Peyer's patch (tissue), 4 donors: ENCODE measurements at regions not wholly inside any gene's neighbourhood (a gene's known extent, or its start where the extent isn't known, plus 50 kb on each side); places are given as distances from the start of the nearest gene placed in this dataset.

Source experiments
- DNase-seq, 3 donors: peaks; one replicate each; pipeline ENCODE4 v3.0.0-alpha.2; 2017 to 2019
- H3K27ac ChIP-seq, 4 donors: fragments of 200-600 bp; sonication (generic); one replicate each; pipeline ENCODE4 v1.5.1; 2016 to 2019
- H3K27me3 ChIP-seq, 2 donors: fragments of 200-600 bp; sonication (generic); one replicate each; pipeline ENCODE4 v1.5.1; 2019
- H3K36me3 ChIP-seq, 3 donors: fragments of 200-600 bp; sonication (generic); one replicate each; pipeline ENCODE4 v1.5.1; 2016 to 2019
- H3K4me1 ChIP-seq, 4 donors: fragments of 200-600 bp; sonication (generic); one replicate each; pipeline ENCODE4 v1.5.1; 2016 to 2019
- H3K4me3 ChIP-seq, 4 donors: fragments of 200-600 bp; sonication (generic); 1 replicate in 3 of 4; 2 replicates in 1 of 4; pipeline ENCODE4 v1.5.1; 2016 to 2019; ENCODE audit warnings: mild to moderate bottlenecking in 1 of 4
- H3K9me3 ChIP-seq, 4 donors: fragments of 200-600 bp; sonication (generic); one replicate each; pipeline ENCODE4 v1.5.1; 2016 to 2019; ENCODE audit warnings: mild to moderate bottlenecking in 1 of 4
- CTCF ChIP-seq, 6 experiments: fragments of 450-650 bp in 4 of 6; fragments of 200-600 bp in 2 of 6; sonication (generic) in 1 of 6; IDR thresholded peaks; one replicate each; pipeline ENCODE4 v1.5.1; 2017 to 2019; ENCODE audit warnings: antibody characterized with exemption in 6 of 6, mild to moderate bottlenecking in 3 of 6, moderate library complexity in 1 of 6
- POLR2A ChIP-seq, 2 donors: fragments of 450-650 bp; IDR thresholded peaks; one replicate each; pipeline ENCODE4 v1.5.1; 2017; ENCODE audit warnings: antibody characterized with exemption in 2 of 2, mild to moderate bottlenecking in 2 of 2, moderate library complexity in 2 of 2

GRCh38 chr10:126787201-126787600, 116.7 kb upstream of the C10orf90 start:
- Histone ChIP-seq H3K4me1 (no peaks in the 10 kb centered on the region), H3K4me3 (no peak overlapping the region), H3K36me3 (no peaks in the 10 kb centered on the region), H3K27me3 (no peaks in the 10 kb centered on the region), H3K27ac (no peak overlapping the region), H3K9me3 (no peaks in the 10 kb centered on the region)
- no peak for DNase-seq
- TF ChIP-seq CTCF (IDR thresholded peaks at IDR 0.05) (no peak), POLR2A (IDR thresholded peaks at IDR 0.05) (no peak)

- TF ChIP-seq CTCF (IDR thresholded peaks at IDR 0.05) (no peak), POLR2A (IDR thresholded peaks at IDR 0.05) (no peak)
- Histone ChIP-seq H3K9me3 (no peaks in the 10 kb centered on the region), H3K27me3 (no peaks in the 10 kb centered on the region)
Observed at GRCh38 chr10:126795318-126795717, 109.9 kb upstream of the DOCK1 start.

GRCh38 chr10:126798649-126799048, 106.6 kb upstream of the DOCK1 start:
- TF ChIP-seq POLR2A (IDR thresholded peaks at IDR 0.05): no peak
- TF ChIP-seq CTCF (IDR thresholded peaks at IDR 0.05): no peak
- H3K9me3 ChIP-seq: no peaks in the 10 kb centered on the region
- no peak for DNase-seq
- no peak overlapping the region for H3K27ac ChIP-seq
- no peaks in the 10 kb centered on the region for H3K36me3 ChIP-seq
- no peak overlapping the region for H3K4me3 ChIP-seq
- no peaks in the 10 kb centered on the region for H3K27me3 ChIP-seq
- H3K4me1 ChIP-seq: no peaks in the 10 kb centered on the region

More at GRCh38 chr10:126795318-126795717, 109.9 kb upstream of the DOCK1 start:
- no peak for DNase-seq
- Histone ChIP-seq H3K27ac (no peak overlapping the region), H3K4me1 (no peaks in the 10 kb centered on the region), H3K4me3 (no peak overlapping the region), H3K36me3 (no peaks in the 10 kb centered on the region)

- TF ChIP-seq POLR2A (IDR thresholded peaks at IDR 0.05): no peak
- Histone ChIP-seq H3K27me3 (no peaks in the 10 kb centered on the region), H3K27ac (no peak overlapping the region), H3K4me3 (no peak overlapping the region), H3K36me3 (no peaks in the 10 kb centered on the region), H3K9me3 (no peaks in the 10 kb centered on the region), H3K4me1 (no peaks in the 10 kb centered on the region)
- no peak for DNase-seq
Observed at GRCh38 chr10:126803394-126803793, 101.8 kb upstream of the DOCK1 start.

- H3K4me1 ChIP-seq: no peaks in the 10 kb centered on the region
- H3K27me3 ChIP-seq: no peaks in the 10 kb centered on the region
- H3K36me3 ChIP-seq: no peaks in the 10 kb centered on the region
- H3K27ac ChIP-seq: no peak overlapping the region
- no peaks in the 10 kb centered on the region for H3K9me3 ChIP-seq
- no peak overlapping the region for H3K4me3 ChIP-seq
- no peak for DNase-seq
- no peak for TF ChIP-seq POLR2A (IDR thresholded peaks at IDR 0.05)
- no peak for TF ChIP-seq CTCF (IDR thresholded peaks at IDR 0.05)
Observed at GRCh38 chr10:126804396-126804795, 100.8 kb upstream of the DOCK1 start.

GRCh38 chr10:126806498-126806897, 98.7 kb upstream of the DOCK1 start:
- no peaks in the 10 kb centered on the region for H3K36me3 ChIP-seq
- DNase-seq: no peak
- TF ChIP-seq POLR2A (IDR thresholded peaks at IDR 0.05) (no peak), CTCF (IDR thresholded peaks at IDR 0.05) (no peak)

More at GRCh38 chr10:126806498-126806897, 98.7 kb upstream of the DOCK1 start:
- Histone ChIP-seq H3K4me1 (no peaks in the 10 kb centered on the region), H3K9me3 (no peaks in the 10 kb centered on the region), H3K27ac (no peak overlapping the region), H3K27me3 (no peaks in the 10 kb centered on the region), H3K4me3 (no peak overlapping the region)
